ENCODE measurements at regions not wholly inside any gene's neighbourhood (a gene's known extent, or its start where the extent isn't known, plus 50 kb on each side); places are given as distances from the start of the nearest gene placed in this dataset.

- intact Hi-C loops (cut with DNase I) = no loop called here
- no peaks in the 10 kb centered on the region for H3K36me3 ChIP-seq (replicated peaks in 1 of 2)
- 79 to 86% (median 84%) methylated on average over 2 of the region's 2 CpGs for WGBS, 4 donors
- H3K27ac ChIP-seq = no peak overlapping the region
- H3K4me3 ChIP-seq = no peak overlapping the region
- no peaks in the 10 kb centered on the region for H3K27me3 ChIP-seq
- TF ChIP-seq POLR2A (IDR thresholded peaks at IDR 0.05) = no peak
- TF ChIP-seq, protein P1, sequence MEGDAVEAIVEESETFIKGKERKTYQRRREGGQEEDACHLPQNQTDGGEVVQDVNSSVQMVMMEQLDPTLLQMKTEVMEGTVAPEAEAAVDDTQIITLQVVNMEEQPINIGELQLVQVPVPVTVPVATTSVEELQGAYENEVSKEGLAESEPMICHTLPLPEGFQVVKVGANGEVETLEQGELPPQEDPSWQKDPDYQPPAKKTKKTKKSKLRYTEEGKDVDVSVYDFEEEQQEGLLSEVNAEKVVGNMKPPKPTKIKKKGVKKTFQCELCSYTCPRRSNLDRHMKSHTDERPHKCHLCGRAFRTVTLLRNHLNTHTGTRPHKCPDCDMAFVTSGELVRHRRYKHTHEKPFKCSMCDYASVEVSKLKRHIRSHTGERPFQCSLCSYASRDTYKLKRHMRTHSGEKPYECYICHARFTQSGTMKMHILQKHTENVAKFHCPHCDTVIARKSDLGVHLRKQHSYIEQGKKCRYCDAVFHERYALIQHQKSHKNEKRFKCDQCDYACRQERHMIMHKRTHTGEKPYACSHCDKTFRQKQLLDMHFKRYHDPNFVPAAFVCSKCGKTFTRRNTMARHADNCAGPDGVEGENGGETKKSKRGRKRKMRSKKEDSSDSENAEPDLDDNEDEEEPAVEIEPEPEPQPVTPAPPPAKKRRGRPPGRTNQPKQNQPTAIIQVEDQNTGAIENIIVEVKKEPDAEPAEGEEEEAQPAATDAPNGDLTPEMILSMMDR (IDR thresholded peaks at IDR 0.05) = no peak
- no peaks in the 10 kb centered on the region for H3K4me1 ChIP-seq (replicated peaks in 1 of 2)
- peaks cover 0 to 4% (median 0%) of the 10 kb centered on the region in 3 donors for H3K9me3 ChIP-seq (replicated peaks in 1 of 3)
- DNase-seq = no peak
Observed at GRCh38 chr15:97027772-97028171, 697.3 kb downstream of the NR2F2 start.

GRCh38 chr15:97030251-97030650, 699.8 kb downstream of the NR2F2 start:
- WGBS, 4 donors = 85 to 90% (median 88%) methylated on average over 2 of the region's 2 CpGs
- H3K4me1 ChIP-seq (replicated peaks in 1 of 2) = no peaks in the 10 kb centered on the region
- H3K9me3 ChIP-seq (replicated peaks in 1 of 3) = peaks cover 0 to 4% (median 0%) of the 10 kb centered on the region in 3 donors
- no peaks in the 10 kb centered on the region for H3K27me3 ChIP-seq
- DNase-seq = no peak
- no peak overlapping the region for H3K4me3 ChIP-seq
- TF ChIP-seq, protein P1 (IDR thresholded peaks at IDR 0.05) = no peak
- TF ChIP-seq POLR2A (IDR thresholded peaks at IDR 0.05) = no peak
- intact Hi-C loops (cut with DNase I) = no loop called here
- no peaks in the 10 kb centered on the region for H3K36me3 ChIP-seq (replicated peaks in 1 of 2)
- no peak overlapping the region for H3K27ac ChIP-seq

GRCh38 chr15:97036301-97036700, 705.8 kb downstream of the NR2F2 start:
- no peaks in the 10 kb centered on the region for H3K4me1 ChIP-seq (replicated peaks in 1 of 2)
- no peak overlapping the region for H3K27ac ChIP-seq
- intact Hi-C loops (cut with DNase I) = no loop called here
- no peaks in the 10 kb centered on the region for H3K27me3 ChIP-seq
- 44 to 52% (median 50%) methylated on average over 3 of the region's 3 CpGs for WGBS, 4 donors
- H3K36me3 ChIP-seq (replicated peaks in 1 of 2) = no peaks in the 10 kb centered on the region
- no peak overlapping the region for H3K4me3 ChIP-seq
- H3K9me3 ChIP-seq (replicated peaks in 1 of 3) = no peaks in the 10 kb centered on the region
- DNase-seq = no peak
- TF ChIP-seq POLR2A (IDR thresholded peaks at IDR 0.05) = no peak
- TF ChIP-seq, protein P1 (IDR thresholded peaks at IDR 0.05) = no peak

DNA sequence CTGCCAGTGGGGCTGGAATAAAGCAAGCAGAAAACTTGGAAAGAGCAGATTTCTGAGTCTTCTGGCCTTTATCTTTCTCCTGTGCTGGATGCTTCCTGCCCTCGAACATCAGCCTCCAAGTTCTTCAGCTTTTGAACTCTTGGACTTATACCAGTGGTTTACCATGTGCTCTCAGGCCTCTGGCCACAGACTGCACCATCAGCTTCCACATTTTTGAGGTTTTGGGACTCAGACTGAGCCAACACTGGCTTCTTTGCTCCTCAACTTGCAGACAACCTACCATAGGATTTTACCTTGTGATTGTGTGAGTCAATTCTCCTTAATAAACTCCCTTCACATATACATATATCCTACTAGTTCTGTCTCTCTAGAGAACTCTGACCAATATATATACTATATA, 706.6 kb downstream of the NR2F2 start:
- Histone ChIP-seq H3K36me3 (replicated peaks in 1 of 2) (no peaks in the 10 kb centered on the region), H3K9me3 (replicated peaks in 1 of 3) (no peaks in the 10 kb centered on the region), H3K27me3 (no peaks in the 10 kb centered on the region), H3K27ac (no peak overlapping the region), H3K4me3 (no peak overlapping the region), H3K4me1 (replicated peaks in 1 of 2) (no peaks in the 10 kb centered on the region)
- DNase-seq = no peak
- intact Hi-C loops (cut with DNase I) = no loop called here
- no peak for TF ChIP-seq POLR2A (IDR thresholded peaks at IDR 0.05)
- 56 to 67% (median 61%) methylated on average over 1 of the region's 1 CpG for WGBS, 4 donors

DNA sequence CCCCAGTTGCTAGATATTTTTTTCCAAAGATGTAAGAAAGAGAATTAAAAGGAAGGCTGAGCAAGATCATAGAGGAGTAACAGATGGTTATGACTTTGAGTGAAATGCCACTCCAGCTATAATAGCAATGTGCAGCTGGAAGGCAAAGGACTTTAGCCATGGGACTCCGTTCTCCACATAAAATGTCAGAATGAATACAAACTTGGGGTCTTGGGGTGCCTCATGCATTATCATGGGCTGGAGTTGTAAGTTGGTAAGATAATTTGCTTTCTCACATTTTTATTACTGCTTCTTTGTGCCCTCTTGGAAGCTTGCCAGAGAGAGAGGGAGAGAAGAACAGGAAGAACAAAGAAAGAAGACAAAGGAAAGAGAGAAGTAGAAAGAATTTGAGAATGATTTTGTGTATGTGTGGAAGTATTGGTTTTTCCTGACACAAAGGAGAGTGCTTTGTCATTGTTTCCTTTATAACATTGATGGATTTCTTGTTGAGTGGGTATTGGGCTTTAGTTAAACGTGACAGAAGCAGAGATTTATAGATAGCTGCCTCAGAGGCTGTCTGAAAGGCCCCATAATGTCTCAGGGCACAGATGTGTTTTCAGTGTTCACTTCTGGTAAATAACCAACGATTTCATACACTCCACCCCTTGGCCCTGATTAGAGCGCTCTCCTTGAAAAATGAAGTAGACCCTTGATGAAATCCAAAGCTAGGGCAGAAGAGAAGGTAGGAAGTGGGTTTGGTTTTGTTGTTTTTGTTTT, 715.3 kb downstream of the NR2F2 start:
- TF ChIP-seq POLR2A (IDR thresholded peaks at IDR 0.05) = no peak
- TF ChIP-seq, protein P1 (IDR thresholded peaks at IDR 0.05) = no peak
- DNase-seq = no peak
- WGBS, 4 donors = 58 to 67% (median 59%) methylated on average over 4 of the region's 4 CpGs
- Histone ChIP-seq H3K9me3 (replicated peaks in 1 of 3) (no peaks in the 10 kb centered on the region), H3K36me3 (replicated peaks in 1 of 2) (no peaks in the 10 kb centered on the region), H3K27me3 (no peaks in the 10 kb centered on the region), H3K27ac (no peak overlapping the region), H3K4me3 (no peak overlapping the region), H3K4me1 (replicated peaks in 1 of 2) (no peaks in the 10 kb centered on the region)
- intact Hi-C loops (cut with DNase I) = no loop called here
